GM23338 (cell line): ENCODE measurements at regions not wholly inside any gene's neighbourhood (a gene's known extent, or its start where the extent isn't known, plus 50 kb on each side); places are given as distances from the start of the nearest gene placed in this dataset.

Source experiments
- ATAC-seq: fragments of 200-7000 bp; cut with Tn5 transposase; 3 replicates; pipeline ENCODE4 v1.9.1; 2020
- DNase-seq: peaks from one replicate; pipeline ENCODE4 v3.0.0-alpha.2; 2015; ENCODE audit warnings: low spot score
- H2AFZ ChIP-seq: fragments of 200-600 bp; sonication (generic); 2 replicates; pipeline ENCODE4 v1.8.0; 2016; ENCODE audit warnings: antibody characterized with exemption, mild to moderate bottlenecking, moderate library complexity
- H3F3A ChIP-seq: fragments of 200-600 bp; sonication (generic); replicated peaks from 2 replicates; pipeline ENCODE4 v1.8.0; 2017; ENCODE audit warnings: antibody characterized with exemption, mixed run types, low read depth
- H3K27ac ChIP-seq: fragments of 200-600 bp; sonication (generic); 2 replicates; pipeline ENCODE4 v1.6.1; 2016; ENCODE audit warnings: low read depth
- H3K27me3 ChIP-seq: fragments of 200-600 bp; sonication (generic); 2 replicates; pipeline ENCODE4 v1.8.0; 2016; ENCODE audit warnings: mild to moderate bottlenecking, mixed run types, moderate library complexity; ENCODE audit not compliant: insufficient read depth
- H3K36me3 ChIP-seq: fragments of 200-600 bp; sonication (generic); 2 replicates; pipeline ENCODE4 v1.8.0; 2016; ENCODE audit warnings: mild to moderate bottlenecking; ENCODE audit not compliant: insufficient read depth
- H3K4me1 ChIP-seq: fragments of 200-600 bp; sonication (generic); 2 replicates; pipeline ENCODE4 v1.8.0; 2016; ENCODE audit warnings: mild to moderate bottlenecking, moderate library complexity; ENCODE audit not compliant: insufficient read depth
- H3K4me2 ChIP-seq: fragments of 200-600 bp; sonication (generic); 2 replicates; pipeline ENCODE4 v1.7.1; 2017; ENCODE audit warnings: mixed run types
- H3K4me3 ChIP-seq: fragments of 200-600 bp; sonication (generic); 2 replicates; pipeline ENCODE4 v1.6.1; 2016; ENCODE audit warnings: mixed run types
- H3K79me2 ChIP-seq: fragments of 200-600 bp; sonication (generic); replicated peaks from 2 replicates; pipeline ENCODE4 v1.8.0; 2017; ENCODE audit warnings: mild to moderate bottlenecking; ENCODE audit not compliant: insufficient read depth
- H3K9me2 ChIP-seq: fragments of 200-600 bp; sonication (generic); 2 replicates; pipeline ENCODE4 v1.8.0; 2017; ENCODE audit not compliant: insufficient read depth
- H4K20me1 ChIP-seq: fragments of 200-600 bp; sonication (generic); replicated peaks from 2 replicates; pipeline ENCODE4 v1.8.0; 2017; ENCODE audit warnings: mild to moderate bottlenecking; ENCODE audit not compliant: insufficient read depth
- H3K27ac Mint-ChIP-seq: 2 replicates; pipeline ENCODE4 v1.8.0; 2020; ENCODE audit warnings: inconsistent platforms, mild to moderate bottlenecking, moderate library complexity, mixed read lengths
- H3K27me3 Mint-ChIP-seq: 3 replicates; pipeline ENCODE4 v1.8.0; 2022; ENCODE audit warnings: low read depth, mild to moderate bottlenecking, moderate library complexity, mixed read lengths, inconsistent platforms; ENCODE audit not compliant: insufficient read depth, poor library complexity
- H3K36me3 Mint-ChIP-seq: 3 replicates; pipeline ENCODE4 v1.8.0; 2021; ENCODE audit warnings: low read depth, mild to moderate bottlenecking, inconsistent platforms, moderate library complexity, mixed read lengths
- H3K4me1 Mint-ChIP-seq: 3 replicates; pipeline ENCODE4 v1.8.0; 2020; ENCODE audit warnings: mild to moderate bottlenecking, inconsistent platforms, mixed read lengths
- H3K4me3 Mint-ChIP-seq: 3 replicates; pipeline ENCODE4 v1.8.0; 2021; ENCODE audit warnings: moderate library complexity, mild to moderate bottlenecking, inconsistent platforms, mixed read lengths
- H3K9me3 Mint-ChIP-seq: 3 replicates; pipeline ENCODE4 v1.8.0; 2020; ENCODE audit warnings: moderate library complexity, mild to moderate bottlenecking, inconsistent platforms, mixed read lengths
- CREB1 ChIP-seq: fragments of 250-450 bp; sonication (Bioruptor Pico); IDR thresholded peaks from 2 replicates; pipeline ENCODE4 v1.5.0; 2020; ENCODE audit warnings: low read depth, mild to moderate bottlenecking, moderate library complexity
- JUNB ChIP-seq: IDR thresholded peaks from one replicate; pipeline ENCODE4 v1.6.1; 2016; ENCODE audit warnings: antibody characterized with exemption; ENCODE audit not compliant: unreplicated experiment
- NANOG ChIP-seq: IDR thresholded peaks from 2 replicates; pipeline ENCODE4 v1.6.1; 2016; ENCODE audit warnings: antibody characterized with exemption, borderline replicate concordance
- POLR2AphosphoS5 ChIP-seq: IDR thresholded peaks from 2 replicates; pipeline ENCODE4 v1.6.1; 2016; ENCODE audit warnings: antibody characterized with exemption, low read depth
- REST ChIP-seq: IDR thresholded peaks from one replicate; pipeline ENCODE4 v1.6.1; 2018; ENCODE audit warnings: antibody characterized with exemption; ENCODE audit not compliant: unreplicated experiment
- ZNF114 ChIP-seq: fragments of 250-450 bp; sonication (Bioruptor Pico); IDR thresholded peaks from 2 replicates; pipeline ENCODE4 v1.5.0; 2020; ENCODE audit warnings: mild to moderate bottlenecking, moderate library complexity
- ZNF462 ChIP-seq: fragments of 250-450 bp; sonication (Bioruptor Pico); IDR thresholded peaks from 2 replicates; pipeline ENCODE4 v1.5.0; 2020; ENCODE audit warnings: mild to moderate bottlenecking, moderate library complexity
- TF ChIP-seq, protein P1 (sequence below): IDR thresholded peaks from 2 replicates; pipeline ENCODE4 v1.6.1; 2016; ENCODE audit warnings: antibody characterized with exemption

DNA sequence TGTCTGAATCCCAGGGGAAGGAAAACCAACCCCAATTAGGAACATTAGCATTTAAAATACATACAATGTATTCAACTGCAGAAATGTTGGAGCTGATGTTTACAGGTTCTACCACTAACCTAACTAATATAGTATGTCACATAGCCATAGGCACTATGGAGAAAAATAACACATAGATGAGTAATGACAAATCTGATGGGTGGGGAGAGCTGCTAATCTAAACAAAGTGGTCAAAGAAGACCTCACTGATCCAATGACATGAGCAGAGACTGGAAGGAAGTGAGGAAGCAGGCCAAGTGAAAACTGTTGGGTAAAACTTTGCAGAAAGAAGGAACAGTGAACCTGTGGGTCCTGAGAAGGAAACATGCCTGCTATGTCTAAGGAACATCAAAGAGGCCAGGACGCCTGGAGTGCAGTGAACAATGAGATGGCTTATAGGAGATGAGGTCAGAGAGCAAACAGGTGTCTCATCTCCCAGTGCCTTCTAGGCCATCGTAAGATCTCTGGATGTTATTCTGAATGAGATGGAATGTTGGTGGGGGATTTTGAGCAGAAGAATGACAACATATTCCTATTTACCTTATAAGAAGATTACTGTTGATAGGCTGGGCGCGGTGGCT, 135.7 kb downstream of the ALDH8A1 start (continued):
- TF ChIP-seq ZNF462 (CRISPR knock-in tag) (no peak), CREB1 (CRISPR knock-in tag) (no peak), NANOG (no peak), POLR2AphosphoS5 (no peak), JUNB (no peak), ZNF114 (no peak)
- TF ChIP-seq, protein P1, sequence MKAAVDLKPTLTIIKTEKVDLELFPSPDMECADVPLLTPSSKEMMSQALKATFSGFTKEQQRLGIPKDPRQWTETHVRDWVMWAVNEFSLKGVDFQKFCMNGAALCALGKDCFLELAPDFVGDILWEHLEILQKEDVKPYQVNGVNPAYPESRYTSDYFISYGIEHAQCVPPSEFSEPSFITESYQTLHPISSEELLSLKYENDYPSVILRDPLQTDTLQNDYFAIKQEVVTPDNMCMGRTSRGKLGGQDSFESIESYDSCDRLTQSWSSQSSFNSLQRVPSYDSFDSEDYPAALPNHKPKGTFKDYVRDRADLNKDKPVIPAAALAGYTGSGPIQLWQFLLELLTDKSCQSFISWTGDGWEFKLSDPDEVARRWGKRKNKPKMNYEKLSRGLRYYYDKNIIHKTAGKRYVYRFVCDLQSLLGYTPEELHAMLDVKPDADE = no peak

GRCh38 chr6:134813146-134813545, 136.8 kb downstream of the ALDH8A1 start:
- no peaks in the 10 kb centered on the region for H3F3A ChIP-seq
- H3K4me1 Mint-ChIP-seq = no peaks in the 10 kb centered on the region
- ATAC-seq = no peak
- TF ChIP-seq NANOG = no peak
- TF ChIP-seq REST = no peak

More at GRCh38 chr6:134813146-134813545, 136.8 kb downstream of the ALDH8A1 start:
- Histone ChIP-seq H3K36me3 (no peaks in the 10 kb centered on the region), H4K20me1 (no peaks in the 10 kb centered on the region), H3K4me3 (no peak overlapping the region), H2AFZ (no peak overlapping the region), H3K4me2 (no peak overlapping the region), H3K27ac (no peak overlapping the region), H3K9me2 (peaks cover 12% of the 10 kb centered on the region), H3K4me1 (no peaks in the 10 kb centered on the region), H3K79me2 (no peaks in the 10 kb centered on the region), H3K27me3 (no peaks in the 10 kb centered on the region)
- no peak for DNase-seq
- H3K9me3 Mint-ChIP-seq = no peaks in the 10 kb centered on the region
- no peak overlapping the region for H3K4me3 Mint-ChIP-seq
- H3K27me3 Mint-ChIP-seq = peaks cover 2% of the 10 kb centered on the region
- no peak overlapping the region for H3K27ac Mint-ChIP-seq
- no peaks in the 10 kb centered on the region for H3K36me3 Mint-ChIP-seq
